ENCODE measurements at regions not wholly inside any gene's neighbourhood (a gene's known extent, or its start where the extent isn't known, plus 50 kb on each side); places are given as distances from the start of the nearest gene placed in this dataset.

- no peak for DNase-seq (ENCODE audit: low read depth in 2 of 3, low spot score in 1 of 3)
Observed at GRCh38 chr14:96979611-96980074, 182.5 kb downstream of the VRK1 start.

- DNase-seq (ENCODE audit: low read depth in 2 of 3, low spot score in 1 of 3): no peak
Observed at GRCh38 chr14:96980835-96981234, 183.7 kb downstream of the VRK1 start.

DNA sequence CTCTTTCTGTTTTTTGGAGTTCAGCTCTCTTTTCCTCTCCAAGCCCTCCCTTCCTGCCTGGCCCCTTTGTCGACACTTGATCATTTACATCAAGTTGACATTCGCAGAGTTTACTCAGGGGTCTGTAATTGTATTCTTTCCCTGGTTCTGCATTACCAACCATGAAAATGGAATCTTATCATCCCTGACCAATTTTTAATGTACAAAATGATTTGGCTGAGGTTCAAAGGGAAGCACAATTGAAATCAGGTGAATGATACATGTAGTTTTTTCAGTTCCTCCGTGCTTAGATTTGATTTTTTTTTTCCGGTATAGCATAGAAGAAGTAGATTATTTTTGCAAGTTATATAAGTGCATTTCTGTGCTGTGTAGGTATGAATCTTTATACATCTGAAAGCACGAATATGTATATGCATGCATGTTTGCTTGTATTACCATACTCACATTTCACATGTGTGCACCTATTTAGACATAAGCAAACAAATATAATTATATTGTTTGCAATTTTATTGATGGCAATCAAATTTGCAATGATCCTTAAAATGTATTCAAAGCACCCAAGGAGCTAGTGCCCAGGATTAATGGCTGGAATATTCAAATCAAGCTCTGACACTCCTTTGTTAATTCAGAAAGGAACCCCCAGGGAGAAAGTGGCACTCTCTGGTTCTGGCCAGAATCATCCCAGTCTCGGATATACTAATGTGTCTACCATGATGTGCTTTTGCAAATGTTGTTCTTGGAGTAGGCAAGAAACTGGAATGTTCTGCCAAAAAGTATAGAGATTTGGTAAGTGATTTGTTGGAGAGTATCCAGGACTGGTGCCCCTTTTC, 189.3 kb downstream of the VRK1 start:
- no peak for DNase-seq (ENCODE audit: low read depth in 2 of 3, low spot score in 1 of 3)

GRCh38 chr14:96987086-96987474, 189.9 kb downstream of the VRK1 start:
- DNase-seq (ENCODE audit: low read depth in 2 of 3, low spot score in 1 of 3): no peak

GRCh38 chr14:96987771-96988170, 190.6 kb downstream of the VRK1 start:
- no peak for DNase-seq (ENCODE audit: low read depth in 2 of 3, low spot score in 1 of 3)

- no peak for DNase-seq (ENCODE audit: low read depth in 2 of 3, low spot score in 1 of 3)
Observed at GRCh38 chr14:96989306-96989705, 192.1 kb downstream of the VRK1 start.

- no peak for DNase-seq (ENCODE audit: low read depth in 2 of 3, low spot score in 1 of 3)
Observed at GRCh38 chr14:96991226-96991625, 194.0 kb downstream of the VRK1 start.

DNA sequence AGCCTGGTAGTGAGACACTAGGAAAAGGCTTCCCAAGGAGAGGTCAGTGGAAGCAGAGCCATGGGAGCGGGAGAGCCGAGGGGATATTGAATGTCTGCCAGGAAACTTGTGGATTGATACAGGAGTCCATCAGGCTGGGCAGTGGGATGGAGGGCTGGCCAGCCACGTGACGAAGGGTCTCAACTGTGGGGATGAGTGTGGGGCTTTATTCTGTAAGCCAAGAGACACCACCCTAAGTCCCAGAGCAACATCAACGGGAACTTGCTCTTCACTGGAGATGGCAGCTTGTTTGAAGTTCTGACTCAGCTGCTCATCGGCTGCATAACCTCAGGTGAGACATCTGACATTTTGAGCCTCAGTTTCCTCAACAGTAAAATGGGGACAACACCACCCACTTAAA, 197.8 kb downstream of the VRK1 start:
- no peak for DNase-seq (ENCODE audit: low read depth in 2 of 3, low spot score in 1 of 3)

DNA sequence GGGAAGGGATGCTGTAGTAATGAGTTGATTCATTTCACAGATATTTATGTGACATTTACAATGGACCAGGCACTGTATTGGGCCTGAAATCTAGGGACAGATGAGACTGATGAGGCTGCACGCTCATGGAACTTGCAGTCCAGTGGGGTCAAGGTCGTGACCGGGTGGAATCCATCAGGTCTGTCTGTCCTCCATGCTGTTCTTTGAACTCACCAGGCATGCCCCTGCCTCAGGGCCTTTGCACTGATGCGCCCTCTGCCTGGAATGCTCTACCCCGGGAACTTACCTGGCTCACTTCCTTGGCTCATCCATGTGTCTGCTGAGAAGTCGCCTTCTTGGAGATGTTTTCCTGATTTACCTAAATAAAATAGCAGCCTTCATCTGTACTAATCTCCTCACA, 200.1 kb downstream of the VRK1 start:
- DNase-seq (ENCODE audit: low read depth in 2 of 3, low spot score in 1 of 3): no peak

DNA sequence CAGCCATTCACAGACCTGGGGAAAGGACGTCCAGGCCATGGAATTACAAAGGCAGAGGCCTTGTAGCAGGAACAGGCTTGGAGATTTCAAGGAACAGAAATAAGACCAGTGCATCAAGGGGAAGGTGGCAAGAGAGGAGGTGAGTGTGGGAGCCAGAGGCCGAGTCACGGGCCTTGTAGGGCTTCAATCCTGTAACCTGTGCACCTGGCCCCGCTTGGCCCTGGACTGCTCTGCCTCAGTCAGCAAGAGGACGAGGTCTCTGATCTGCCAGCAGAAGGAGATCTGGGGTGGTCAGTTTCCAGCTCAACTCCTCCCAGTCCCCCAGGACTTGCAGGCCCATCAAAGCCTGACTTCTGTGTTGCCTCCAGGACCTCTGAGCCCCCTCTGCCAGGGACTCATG, 200.8 kb downstream of the VRK1 start:
- no peak for DNase-seq (ENCODE audit: low read depth in 2 of 3, low spot score in 1 of 3)

- no peak for DNase-seq (ENCODE audit: low read depth in 2 of 3, low spot score in 1 of 3)
Observed at GRCh38 chr14:96999654-97000155, 202.5 kb downstream of the VRK1 start.

GRCh38 chr14:97002454-97002853, 205.3 kb downstream of the VRK1 start:
- no peak for DNase-seq (ENCODE audit: low read depth in 2 of 3, low spot score in 1 of 3)

DNA sequence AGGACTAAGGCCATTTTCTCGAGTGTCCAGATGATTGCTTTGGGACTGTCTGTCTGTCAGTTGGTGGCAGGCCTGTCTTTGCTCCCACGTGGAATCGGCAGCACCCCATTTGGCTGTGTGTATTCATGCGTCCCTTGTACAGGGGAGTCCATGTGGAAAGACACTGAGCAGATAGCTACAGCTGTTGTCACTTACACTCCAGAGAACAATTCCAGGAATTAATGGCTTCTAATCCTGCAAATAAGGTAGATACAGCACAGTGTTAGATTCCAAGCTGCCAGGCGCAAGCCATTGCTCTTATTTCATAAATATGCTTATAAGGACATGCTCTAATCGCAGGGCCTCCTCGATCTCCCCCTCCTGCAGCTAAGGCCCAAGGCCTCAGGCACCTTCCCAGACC, 208.8 kb downstream of the VRK1 start:
- no peak for DNase-seq (ENCODE audit: low read depth in 2 of 3, low spot score in 1 of 3)

GRCh38 chr14:97010491-97011160, 213.4 kb downstream of the VRK1 start:
- no peak for DNase-seq (ENCODE audit: low read depth in 2 of 3, low spot score in 1 of 3)

GRCh38 chr14:97013878-97014277, 216.7 kb downstream of the VRK1 start:
- DNase-seq (ENCODE audit: low read depth in 2 of 3, low spot score in 1 of 3): no peak

DNA sequence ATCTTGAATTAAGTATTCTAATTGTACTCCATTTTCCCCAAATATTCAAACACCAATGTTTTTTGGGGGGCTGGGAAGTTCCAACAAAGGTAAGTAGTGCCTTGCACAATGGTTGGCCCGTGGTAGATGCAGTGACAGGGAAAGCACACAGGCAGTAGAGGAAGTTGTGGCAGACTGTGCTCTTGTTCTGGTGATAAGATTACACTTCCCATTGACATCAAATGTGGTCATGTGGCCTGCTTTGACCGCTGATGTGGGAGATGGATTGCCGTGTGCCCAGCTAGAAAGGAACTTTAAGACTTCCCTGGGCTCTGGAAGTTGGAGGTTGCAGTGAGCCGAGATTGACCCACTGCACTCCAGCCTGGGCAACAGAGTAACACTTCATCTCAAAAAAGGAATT, 223.8 kb downstream of the VRK1 start:
- no peak for DNase-seq (ENCODE audit: low read depth in 2 of 3, low spot score in 1 of 3)

GRCh38 chr14:97021571-97022168, 224.5 kb downstream of the VRK1 start:
- DNase-seq (ENCODE audit: low read depth in 2 of 3, low spot score in 1 of 3): no peak

GRCh38 chr14:97022741-97023140, 225.6 kb downstream of the VRK1 start:
- DNase-seq (ENCODE audit: low read depth in 2 of 3, low spot score in 1 of 3): no peak

- no peak for DNase-seq (ENCODE audit: low read depth in 2 of 3, low spot score in 1 of 3)
Observed at GRCh38 chr14:97023871-97024270, 226.7 kb downstream of the VRK1 start.

DNA sequence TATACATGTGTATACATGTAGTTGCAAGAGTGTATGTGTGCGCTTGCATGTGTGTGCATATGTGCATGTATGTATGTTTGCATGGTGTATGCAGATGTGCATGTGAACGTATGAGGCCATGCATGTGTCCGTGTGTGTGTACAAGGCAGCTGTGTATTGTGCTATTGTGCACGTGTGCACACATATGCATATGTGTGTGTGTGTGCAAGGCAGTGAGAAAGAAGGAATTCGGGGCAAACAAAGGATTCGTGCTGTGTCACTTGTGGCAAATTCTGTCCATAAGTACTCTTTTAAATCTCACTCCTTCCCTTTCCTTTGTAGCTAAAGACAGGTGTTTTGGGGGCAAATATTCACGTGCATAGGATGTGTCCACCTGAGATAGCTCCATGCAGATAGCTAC, 227.1 kb downstream of the VRK1 start:
- no peak for DNase-seq (ENCODE audit: low read depth in 2 of 3, low spot score in 1 of 3)

DNA sequence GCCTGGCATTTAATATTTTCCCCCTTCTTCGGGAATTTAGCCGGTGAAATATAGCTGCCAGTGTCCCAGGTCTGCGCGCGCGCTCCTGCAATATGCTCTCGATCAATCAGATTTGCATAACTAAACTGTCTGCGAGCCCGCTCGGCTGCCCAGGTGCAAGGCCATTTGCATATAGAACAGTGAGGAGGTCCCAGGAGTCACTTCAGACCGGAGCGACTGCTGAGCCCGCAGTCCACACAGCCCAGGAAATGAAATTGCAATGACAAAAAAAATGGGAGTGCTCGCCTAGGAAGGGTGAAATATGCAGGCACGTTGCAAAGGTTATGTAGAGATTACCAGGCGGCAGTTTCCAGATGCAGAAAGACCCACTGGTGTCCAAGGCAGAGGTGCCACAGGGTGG, 228.5 kb downstream of the VRK1 start:
- no peak for DNase-seq (ENCODE audit: low read depth in 2 of 3, low spot score in 1 of 3)

All from stimulated activated CD4-positive, alpha-beta T cell treated with anti-CD3 and anti-CD28 coated beads, Interleukin-12 subunit alpha, Interleukin-12 subunit beta, amount 100 ng/mL, for 48 hours (primary cell).